ENCODE measurements at regions not wholly inside any gene's neighbourhood (a gene's known extent, or its start where the extent isn't known, plus 50 kb on each side); places are given as distances from the start of the nearest gene placed in this dataset.

DNA sequence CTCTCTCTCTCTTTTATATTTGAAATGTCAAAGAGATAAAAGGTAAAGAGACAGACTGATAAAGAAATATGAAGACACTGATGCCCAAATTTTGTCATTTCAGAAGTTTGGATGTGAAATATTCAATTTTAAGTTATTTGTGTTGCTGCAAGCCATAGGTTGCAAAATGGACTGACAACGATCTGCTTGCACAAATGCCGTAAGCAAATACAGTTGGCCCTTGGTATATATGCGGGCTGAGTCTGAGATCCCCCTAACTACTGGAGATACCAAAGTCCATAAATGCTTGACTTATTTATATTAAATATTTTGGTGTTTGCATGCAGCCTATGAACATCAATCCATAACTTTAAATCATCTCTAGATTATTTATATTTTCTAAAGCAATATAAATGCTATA is 1459.1 kb upstream of the ALCAM start:
- ChIA-PET POLR2A (no interaction called here), CTCF (no interaction called here)
- no peaks in the 10 kb centered on the region for H3K9me3 Mint-ChIP-seq (ENCODE audit: unreplicated experiment)
- intact Hi-C loops (cut with micrococcal nuclease), result no loop called here
- no peak overlapping the region for H3K4me3 Mint-ChIP-seq (ENCODE audit: unreplicated experiment)
- no peaks in the 10 kb centered on the region for H3K36me3 Mint-ChIP-seq (ENCODE audit: insufficient read depth, unreplicated experiment)
- H3K27me3 Mint-ChIP-seq (ENCODE audit: insufficient read depth, unreplicated experiment), result peaks cover 84% of the 10 kb centered on the region
- TF ChIP-seq, protein P1, sequence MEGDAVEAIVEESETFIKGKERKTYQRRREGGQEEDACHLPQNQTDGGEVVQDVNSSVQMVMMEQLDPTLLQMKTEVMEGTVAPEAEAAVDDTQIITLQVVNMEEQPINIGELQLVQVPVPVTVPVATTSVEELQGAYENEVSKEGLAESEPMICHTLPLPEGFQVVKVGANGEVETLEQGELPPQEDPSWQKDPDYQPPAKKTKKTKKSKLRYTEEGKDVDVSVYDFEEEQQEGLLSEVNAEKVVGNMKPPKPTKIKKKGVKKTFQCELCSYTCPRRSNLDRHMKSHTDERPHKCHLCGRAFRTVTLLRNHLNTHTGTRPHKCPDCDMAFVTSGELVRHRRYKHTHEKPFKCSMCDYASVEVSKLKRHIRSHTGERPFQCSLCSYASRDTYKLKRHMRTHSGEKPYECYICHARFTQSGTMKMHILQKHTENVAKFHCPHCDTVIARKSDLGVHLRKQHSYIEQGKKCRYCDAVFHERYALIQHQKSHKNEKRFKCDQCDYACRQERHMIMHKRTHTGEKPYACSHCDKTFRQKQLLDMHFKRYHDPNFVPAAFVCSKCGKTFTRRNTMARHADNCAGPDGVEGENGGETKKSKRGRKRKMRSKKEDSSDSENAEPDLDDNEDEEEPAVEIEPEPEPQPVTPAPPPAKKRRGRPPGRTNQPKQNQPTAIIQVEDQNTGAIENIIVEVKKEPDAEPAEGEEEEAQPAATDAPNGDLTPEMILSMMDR (IDR thresholded peaks at IDR 0.05; ENCODE audit: unreplicated experiment), result no peak
- no peak overlapping the region for H3K27ac Mint-ChIP-seq (ENCODE audit: low read depth, unreplicated experiment)
- BruUV-seq (replicated peaks), result no TSS peak
- H3K4me1 Mint-ChIP-seq (ENCODE audit: insufficient read depth, unreplicated experiment), result no peaks in the 10 kb centered on the region
- DNase-seq (ENCODE audit: unreplicated experiment), result no peak

DNA sequence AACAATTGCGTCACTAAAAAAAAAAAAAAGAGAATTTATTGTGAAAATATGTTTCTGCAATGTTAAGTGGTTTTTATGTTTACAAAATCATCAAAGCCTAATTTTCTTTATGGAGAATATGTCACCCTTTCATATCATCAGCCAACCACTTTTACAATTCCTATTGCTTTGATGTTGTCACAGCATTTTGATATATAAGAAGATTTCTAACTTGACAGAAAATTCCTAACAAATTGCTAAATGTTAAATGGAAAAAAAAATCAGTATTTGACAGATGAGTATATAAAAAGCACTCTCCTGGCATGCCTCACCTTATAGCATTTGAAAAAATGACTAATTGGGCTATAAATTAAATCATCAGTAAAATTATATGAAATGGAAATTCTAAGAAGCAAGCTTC is 1457.3 kb upstream of the ALCAM start:
- Mint-ChIP-seq H3K4me1 (ENCODE audit: insufficient read depth, unreplicated experiment) (no peaks in the 10 kb centered on the region), H3K9me3 (ENCODE audit: unreplicated experiment) (no peaks in the 10 kb centered on the region), H3K27me3 (ENCODE audit: insufficient read depth, unreplicated experiment) (peaks cover 84% of the 10 kb centered on the region), H3K27ac (ENCODE audit: low read depth, unreplicated experiment) (no peak overlapping the region), H3K36me3 (ENCODE audit: insufficient read depth, unreplicated experiment) (no peaks in the 10 kb centered on the region), H3K4me3 (ENCODE audit: unreplicated experiment) (no peak overlapping the region)
- CTCF ChIA-PET, result no interaction called here
- POLR2A ChIA-PET, result no interaction called here
- no TSS peak for BruUV-seq (replicated peaks)
- intact Hi-C loops (cut with micrococcal nuclease), result no loop called here
- TF ChIP-seq, protein P1 (IDR thresholded peaks at IDR 0.05; ENCODE audit: unreplicated experiment), result no peak
- no peak for DNase-seq (ENCODE audit: unreplicated experiment)

GRCh38 chr3:103918336-103918735 is 1448.4 kb upstream of the ALCAM start:
- no peak for DNase-seq (ENCODE audit: unreplicated experiment)
- TF ChIP-seq, protein P1 (IDR thresholded peaks at IDR 0.05; ENCODE audit: unreplicated experiment), result no peak
- BruUV-seq (replicated peaks), result no TSS peak
- no peaks in the 10 kb centered on the region for H3K36me3 Mint-ChIP-seq (ENCODE audit: insufficient read depth, unreplicated experiment)
- ChIA-PET CTCF (interaction anchor here (0.6 kb wide), 1 partner anchor 1470 kb away, joined by 3 read pairs; no protein-coding TSS in a partner anchor), POLR2A (no interaction called here)
- no peaks in the 10 kb centered on the region for H3K4me1 Mint-ChIP-seq (ENCODE audit: insufficient read depth, unreplicated experiment)
- H3K9me3 Mint-ChIP-seq (ENCODE audit: unreplicated experiment), result no peaks in the 10 kb centered on the region
- no peak overlapping the region for H3K27ac Mint-ChIP-seq (ENCODE audit: low read depth, unreplicated experiment)
- intact Hi-C loops (cut with micrococcal nuclease), result loop anchor here (5.0 kb wide), 1 partner anchor 1449 kb away; the partner anchor contains the start of gene ALCAM
- H3K4me3 Mint-ChIP-seq (ENCODE audit: unreplicated experiment), result no peak overlapping the region
- peaks cover 91% of the 10 kb centered on the region for H3K27me3 Mint-ChIP-seq (ENCODE audit: insufficient read depth, unreplicated experiment)

DNA sequence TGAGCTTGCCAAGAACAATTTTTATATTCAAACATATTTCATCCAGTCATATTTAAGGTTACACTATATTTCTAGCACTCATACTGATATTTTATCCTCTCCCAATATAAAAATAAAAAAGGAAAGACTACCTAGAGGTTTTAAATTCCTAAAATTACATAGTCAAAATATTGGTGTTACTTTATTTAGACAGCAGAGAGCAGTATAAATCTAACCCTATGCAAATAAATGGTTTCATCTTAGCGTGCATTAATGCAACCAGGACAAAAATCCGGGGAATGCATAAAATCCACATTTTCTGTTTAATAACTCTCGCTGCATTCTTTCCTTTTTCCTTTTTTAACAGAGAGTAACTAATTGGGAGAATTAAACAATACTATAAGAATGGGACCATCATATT is 1447.4 kb upstream of the ALCAM start:
- DNase-seq (ENCODE audit: unreplicated experiment), result no peak
- intact Hi-C loops (cut with micrococcal nuclease), result loop anchor here (5.0 kb wide), 1 partner anchor 1448 kb away; the partner anchor contains the start of gene ALCAM
- no peak overlapping the region for H3K27ac Mint-ChIP-seq (ENCODE audit: low read depth, unreplicated experiment)

More for the DNA sequence above, 1447.4 kb upstream of the ALCAM start:
- no peaks in the 10 kb centered on the region for H3K4me1 Mint-ChIP-seq (ENCODE audit: insufficient read depth, unreplicated experiment)
- TF ChIP-seq, protein P1 (IDR thresholded peaks at IDR 0.05; ENCODE audit: unreplicated experiment), result no peak
- H3K4me3 Mint-ChIP-seq (ENCODE audit: unreplicated experiment), result no peak overlapping the region
- H3K9me3 Mint-ChIP-seq (ENCODE audit: unreplicated experiment), result no peaks in the 10 kb centered on the region
- H3K36me3 Mint-ChIP-seq (ENCODE audit: insufficient read depth, unreplicated experiment), result no peaks in the 10 kb centered on the region
- CTCF ChIA-PET, result interaction anchor here (0.6 to 0.8 kb wide), 5 partner anchors 227 to 1609 kb away, joined by 3 to 4 read pairs (median 3); no protein-coding TSS in a partner anchor
- H3K27me3 Mint-ChIP-seq (ENCODE audit: insufficient read depth, unreplicated experiment), result peaks cover 84% of the 10 kb centered on the region
- no TSS peak for BruUV-seq (replicated peaks)
- POLR2A ChIA-PET, result no interaction called here
